GM19023 (cell line): ENCODE measurements at regions not wholly inside any gene's neighbourhood (a gene's known extent, or its start where the extent isn't known, plus 50 kb on each side); places are given as distances from the start of the nearest gene placed in this dataset.
"Not testable (repeated sequence)": the region's sequence is repeated elsewhere in the genome, so short reads cannot be mapped to it uniquely, and the experiment has no call there.

Experiments
- ATAC-seq: cut with Tn5 transposase; IDR thresholded peaks from one replicate; pipeline ENCODE4 v1.9.1; 2021; ENCODE audit warnings: mild to moderate bottlenecking, moderate library complexity; ENCODE audit not compliant: unreplicated experiment

- ATAC-seq, result no peak
Measured at GRCh38 chr11:23453522-23453921, 593.2 kb upstream of the CCDC179 start.

GRCh38 chr11:23455321-23455891 lies 595.1 kb upstream of the CCDC179 start:
- no peak for ATAC-seq

GRCh38 chr11:23457641-23458040 lies 597.4 kb upstream of the CCDC179 start:
- no peak for ATAC-seq

- ATAC-seq, result no peak
Measured at GRCh38 chr11:23471878-23472277, 611.6 kb upstream of the CCDC179 start.

GRCh38 chr11:23473782-23474181 lies 613.5 kb upstream of the CCDC179 start:
- ATAC-seq, result no peak

- no peak for ATAC-seq
Measured at GRCh38 chr11:23480736-23481135, 620.5 kb upstream of the CCDC179 start.

GRCh38 chr11:23484146-23484545 lies 623.9 kb upstream of the CCDC179 start:
- not testable (repeated sequence) for ATAC-seq

GRCh38 chr11:23484618-23485017 lies 624.3 kb upstream of the CCDC179 start:
- not testable (repeated sequence) for ATAC-seq

- ATAC-seq, result no peak
Measured at GRCh38 chr11:23490557-23491235, 630.4 kb upstream of the CCDC179 start.

- no peak for ATAC-seq
Measured at GRCh38 chr11:23494981-23495380, 634.7 kb upstream of the CCDC179 start.

- ATAC-seq, result no peak
Measured at GRCh38 chr11:23496340-23496739, 636.1 kb upstream of the CCDC179 start.

- no peak for ATAC-seq
Measured at GRCh38 chr11:23497040-23497439, 636.8 kb upstream of the CCDC179 start.

- ATAC-seq, result no peak
Measured at GRCh38 chr11:23502389-23502788, 642.1 kb upstream of the CCDC179 start.

GRCh38 chr11:23502826-23503225 lies 642.6 kb upstream of the CCDC179 start:
- no peak for ATAC-seq

- ATAC-seq, result no peak
Measured at GRCh38 chr11:23509023-23509422, 648.7 kb upstream of the CCDC179 start.

- ATAC-seq, result no peak
Measured at GRCh38 chr11:23509821-23510220, 649.5 kb upstream of the CCDC179 start.

- ATAC-seq, result no peak
Measured at GRCh38 chr11:23519194-23519593, 658.9 kb upstream of the CCDC179 start.

GRCh38 chr11:23520226-23520960 lies 660.1 kb upstream of the CCDC179 start:
- no peak for ATAC-seq

- no peak for ATAC-seq
Measured at GRCh38 chr11:23536907-23537306, 676.6 kb upstream of the CCDC179 start.

GRCh38 chr11:23539556-23539955 lies 679.3 kb upstream of the CCDC179 start:
- no peak for ATAC-seq

GRCh38 chr11:23540101-23540561 lies 679.9 kb upstream of the CCDC179 start:
- peak; percentile 87 for ATAC-seq

GRCh38 chr11:23542189-23542588 lies 681.9 kb upstream of the CCDC179 start:
- no peak for ATAC-seq
